ENCODE measurements at regions not wholly inside any gene's neighbourhood (a gene's known extent, or its start where the extent isn't known, plus 50 kb on each side); places are given as distances from the start of the nearest gene placed in this dataset.

DNA sequence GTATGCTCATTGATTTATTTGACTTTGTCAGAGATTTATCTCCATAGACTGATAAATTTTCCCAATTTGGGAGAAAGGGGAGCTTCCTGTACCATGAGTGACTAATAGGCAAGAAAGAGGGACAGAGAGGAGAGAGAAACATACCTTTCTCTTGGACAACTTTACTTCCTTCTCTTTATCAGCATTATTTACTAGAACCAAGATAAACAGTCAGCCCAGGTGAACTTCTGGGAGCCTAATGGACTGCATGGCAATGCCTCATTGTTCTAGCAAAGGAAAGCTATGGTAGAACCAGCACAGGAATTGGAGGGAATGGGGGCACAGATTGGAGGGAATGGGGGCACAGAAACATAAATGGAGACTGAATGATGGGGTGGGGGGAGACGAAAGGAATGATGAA, 63.4 kb upstream of the STXBP6 start:
- TF ChIP-seq, protein P1, sequence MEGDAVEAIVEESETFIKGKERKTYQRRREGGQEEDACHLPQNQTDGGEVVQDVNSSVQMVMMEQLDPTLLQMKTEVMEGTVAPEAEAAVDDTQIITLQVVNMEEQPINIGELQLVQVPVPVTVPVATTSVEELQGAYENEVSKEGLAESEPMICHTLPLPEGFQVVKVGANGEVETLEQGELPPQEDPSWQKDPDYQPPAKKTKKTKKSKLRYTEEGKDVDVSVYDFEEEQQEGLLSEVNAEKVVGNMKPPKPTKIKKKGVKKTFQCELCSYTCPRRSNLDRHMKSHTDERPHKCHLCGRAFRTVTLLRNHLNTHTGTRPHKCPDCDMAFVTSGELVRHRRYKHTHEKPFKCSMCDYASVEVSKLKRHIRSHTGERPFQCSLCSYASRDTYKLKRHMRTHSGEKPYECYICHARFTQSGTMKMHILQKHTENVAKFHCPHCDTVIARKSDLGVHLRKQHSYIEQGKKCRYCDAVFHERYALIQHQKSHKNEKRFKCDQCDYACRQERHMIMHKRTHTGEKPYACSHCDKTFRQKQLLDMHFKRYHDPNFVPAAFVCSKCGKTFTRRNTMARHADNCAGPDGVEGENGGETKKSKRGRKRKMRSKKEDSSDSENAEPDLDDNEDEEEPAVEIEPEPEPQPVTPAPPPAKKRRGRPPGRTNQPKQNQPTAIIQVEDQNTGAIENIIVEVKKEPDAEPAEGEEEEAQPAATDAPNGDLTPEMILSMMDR (IDR thresholded peaks at IDR 0.05): no peak
- TF ChIP-seq EP300 (IDR thresholded peaks at IDR 0.05): no peak

Data from tibial nerve (tissue), 4 donors.